ENCODE measurements at regions not wholly inside any gene's neighbourhood (a gene's known extent, or its start where the extent isn't known, plus 50 kb on each side); places are given as distances from the start of the nearest gene placed in this dataset.

DNA sequence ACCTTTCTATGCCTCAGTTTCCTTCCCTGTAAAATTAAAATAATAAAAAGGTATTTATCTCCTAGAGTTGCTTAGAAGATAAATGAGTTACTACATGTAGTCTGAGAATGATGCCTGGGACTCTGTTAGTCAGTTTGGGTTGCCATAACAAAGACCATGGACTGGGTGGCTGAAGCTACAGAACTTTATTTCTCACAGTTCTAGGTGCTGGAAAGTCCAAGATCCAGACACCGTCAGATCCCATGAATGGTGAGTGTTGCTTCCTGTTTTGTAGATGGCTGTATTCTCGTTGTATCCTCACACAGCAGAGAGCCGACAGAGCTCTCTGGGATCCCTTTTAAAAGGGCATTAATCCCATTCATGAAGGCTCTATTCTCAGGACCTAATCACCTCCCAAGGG, 64.0 kb upstream of the LTA4H start:
- no peaks in the 10 kb centered on the region for H3K79me2 ChIP-seq (ENCODE audit: insufficient read depth)
- no peak for DNase-seq
- no peaks in the 10 kb centered on the region for H4K20me1 ChIP-seq (ENCODE audit: insufficient read depth)
- no peak overlapping the region for H3K4me2 ChIP-seq
- H3F3A ChIP-seq (replicated peaks; ENCODE audit: insufficient read depth), result no peaks in the 10 kb centered on the region
- POLR2A ChIA-PET, result interaction anchor here (1.4 kb wide), 1 partner anchor 27 kb away, joined by 3 read pairs; no protein-coding TSS in a partner anchor
- H3K4me3 ChIP-seq (ENCODE audit: low read depth in 2 of 2, low read length in 1 of 2), result no peak overlapping the region
- H2AFZ ChIP-seq (ENCODE audit: low read depth), result no peak overlapping the region
- no peaks in the 10 kb centered on the region for H3K27me3 ChIP-seq (ENCODE audit: insufficient read depth)
- H3K36me3 ChIP-seq (replicated peaks in 1 of 2; ENCODE audit: control insufficient read depth in 1 of 2, insufficient read depth in 2 of 2, low read length in 1 of 2), result no peaks in the 10 kb centered on the region
- H3K9me2 ChIP-seq, result no peaks in the 10 kb centered on the region
- no peak overlapping the region for H3K9ac ChIP-seq
- H3K4me1 ChIP-seq (ENCODE audit: control insufficient read depth in 1 of 2, insufficient read depth in 2 of 2, low read depth in 1 of 2, low read length in 1 of 2), result no peaks in the 10 kb centered on the region
- TF ChIP-seq GATA2 (CRISPR knock-in tag; IDR thresholded peaks at IDR 0.05) (no peak), FOXM1 (IDR thresholded peaks at IDR 0.05; ENCODE audit: low read depth) (no peak), TEAD4 (IDR thresholded peaks at IDR 0.05; ENCODE audit: borderline replicate concordance, insufficient read depth) (no peak), TCF12 (IDR thresholded peaks at IDR 0.05) (no peak), FOXJ3 (CRISPR knock-in tag; IDR thresholded peaks at IDR 0.05) (no peak), GABPA (IDR thresholded peaks at IDR 0.05; ENCODE audit: low read depth) (no peak), RAD21 (IDR thresholded peaks at IDR 0.05; ENCODE audit: low read length) (no peak), SIN3A (IDR thresholded peaks at IDR 0.05; ENCODE audit: borderline replicate concordance, low read depth, low read length) (no peak), RXRA (IDR thresholded peaks at IDR 0.05; ENCODE audit: borderline replicate concordance, low read depth) (no peak), EZH2phosphoT487 (IDR thresholded peaks at IDR 0.05; ENCODE audit: borderline replicate concordance, low read depth) (no peak), MXI1 (IDR thresholded peaks at IDR 0.05; ENCODE audit: low read depth, low read length) (no peak), SMC3 (IDR thresholded peaks at IDR 0.05; ENCODE audit: low read depth, low read length) (no peak)
- TF ChIP-seq, protein P1, sequence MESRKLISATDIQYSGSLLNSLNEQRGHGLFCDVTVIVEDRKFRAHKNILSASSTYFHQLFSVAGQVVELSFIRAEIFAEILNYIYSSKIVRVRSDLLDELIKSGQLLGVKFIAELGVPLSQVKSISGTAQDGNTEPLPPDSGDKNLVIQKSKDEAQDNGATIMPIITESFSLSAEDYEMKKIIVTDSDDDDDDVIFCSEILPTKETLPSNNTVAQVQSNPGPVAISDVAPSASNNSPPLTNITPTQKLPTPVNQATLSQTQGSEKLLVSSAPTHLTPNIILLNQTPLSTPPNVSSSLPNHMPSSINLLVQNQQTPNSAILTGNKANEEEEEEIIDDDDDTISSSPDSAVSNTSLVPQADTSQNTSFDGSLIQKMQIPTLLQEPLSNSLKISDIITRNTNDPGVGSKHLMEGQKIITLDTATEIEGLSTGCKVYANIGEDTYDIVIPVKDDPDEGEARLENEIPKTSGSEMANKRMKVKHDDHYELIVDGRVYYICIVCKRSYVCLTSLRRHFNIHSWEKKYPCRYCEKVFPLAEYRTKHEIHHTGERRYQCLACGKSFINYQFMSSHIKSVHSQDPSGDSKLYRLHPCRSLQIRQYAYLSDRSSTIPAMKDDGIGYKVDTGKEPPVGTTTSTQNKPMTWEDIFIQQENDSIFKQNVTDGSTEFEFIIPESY (IDR thresholded peaks at IDR 0.05; ENCODE audit: borderline replicate concordance, low read depth), result no peak
- TF ChIP-seq, protein P2, sequence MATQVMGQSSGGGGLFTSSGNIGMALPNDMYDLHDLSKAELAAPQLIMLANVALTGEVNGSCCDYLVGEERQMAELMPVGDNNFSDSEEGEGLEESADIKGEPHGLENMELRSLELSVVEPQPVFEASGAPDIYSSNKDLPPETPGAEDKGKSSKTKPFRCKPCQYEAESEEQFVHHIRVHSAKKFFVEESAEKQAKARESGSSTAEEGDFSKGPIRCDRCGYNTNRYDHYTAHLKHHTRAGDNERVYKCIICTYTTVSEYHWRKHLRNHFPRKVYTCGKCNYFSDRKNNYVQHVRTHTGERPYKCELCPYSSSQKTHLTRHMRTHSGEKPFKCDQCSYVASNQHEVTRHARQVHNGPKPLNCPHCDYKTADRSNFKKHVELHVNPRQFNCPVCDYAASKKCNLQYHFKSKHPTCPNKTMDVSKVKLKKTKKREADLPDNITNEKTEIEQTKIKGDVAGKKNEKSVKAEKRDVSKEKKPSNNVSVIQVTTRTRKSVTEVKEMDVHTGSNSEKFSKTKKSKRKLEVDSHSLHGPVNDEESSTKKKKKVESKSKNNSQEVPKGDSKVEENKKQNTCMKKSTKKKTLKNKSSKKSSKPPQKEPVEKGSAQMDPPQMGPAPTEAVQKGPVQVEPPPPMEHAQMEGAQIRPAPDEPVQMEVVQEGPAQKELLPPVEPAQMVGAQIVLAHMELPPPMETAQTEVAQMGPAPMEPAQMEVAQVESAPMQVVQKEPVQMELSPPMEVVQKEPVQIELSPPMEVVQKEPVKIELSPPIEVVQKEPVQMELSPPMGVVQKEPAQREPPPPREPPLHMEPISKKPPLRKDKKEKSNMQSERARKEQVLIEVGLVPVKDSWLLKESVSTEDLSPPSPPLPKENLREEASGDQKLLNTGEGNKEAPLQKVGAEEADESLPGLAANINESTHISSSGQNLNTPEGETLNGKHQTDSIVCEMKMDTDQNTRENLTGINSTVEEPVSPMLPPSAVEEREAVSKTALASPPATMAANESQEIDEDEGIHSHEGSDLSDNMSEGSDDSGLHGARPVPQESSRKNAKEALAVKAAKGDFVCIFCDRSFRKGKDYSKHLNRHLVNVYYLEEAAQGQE (IDR thresholded peaks at IDR 0.05; ENCODE audit: low read depth, low read length), result no peak
- TF ChIP-seq, protein P3, sequence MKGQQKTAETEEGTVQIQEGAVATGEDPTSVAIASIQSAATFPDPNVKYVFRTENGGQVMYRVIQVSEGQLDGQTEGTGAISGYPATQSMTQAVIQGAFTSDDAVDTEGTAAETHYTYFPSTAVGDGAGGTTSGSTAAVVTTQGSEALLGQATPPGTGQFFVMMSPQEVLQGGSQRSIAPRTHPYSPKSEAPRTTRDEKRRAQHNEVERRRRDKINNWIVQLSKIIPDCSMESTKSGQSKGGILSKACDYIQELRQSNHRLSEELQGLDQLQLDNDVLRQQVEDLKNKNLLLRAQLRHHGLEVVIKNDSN (IDR thresholded peaks at IDR 0.05; ENCODE audit: borderline replicate concordance, low read depth), result no peak
- 71% methylated on average over 3 of the region's 3 CpGs for WGBS (ENCODE audit: low lambda C conversion rate)
- no peak overlapping the region for H3K27ac ChIP-seq (ENCODE audit: low read depth in 2 of 2, low read length in 1 of 2)
- CTCF ChIA-PET, result no interaction called here
- no peaks in the 10 kb centered on the region for H3K9me3 ChIP-seq
